ENCODE measurements at regions not wholly inside any gene's neighbourhood (a gene's known extent, or its start where the extent isn't known, plus 50 kb on each side); places are given as distances from the start of the nearest gene placed in this dataset.
A peak's percentile ranks its signal among the peaks of the same experiment; 100 is the strongest.
"Not testable (repeated sequence)": the region's sequence is repeated elsewhere in the genome, so short reads cannot be mapped to it uniquely, and the experiment has no call there.

DNA sequence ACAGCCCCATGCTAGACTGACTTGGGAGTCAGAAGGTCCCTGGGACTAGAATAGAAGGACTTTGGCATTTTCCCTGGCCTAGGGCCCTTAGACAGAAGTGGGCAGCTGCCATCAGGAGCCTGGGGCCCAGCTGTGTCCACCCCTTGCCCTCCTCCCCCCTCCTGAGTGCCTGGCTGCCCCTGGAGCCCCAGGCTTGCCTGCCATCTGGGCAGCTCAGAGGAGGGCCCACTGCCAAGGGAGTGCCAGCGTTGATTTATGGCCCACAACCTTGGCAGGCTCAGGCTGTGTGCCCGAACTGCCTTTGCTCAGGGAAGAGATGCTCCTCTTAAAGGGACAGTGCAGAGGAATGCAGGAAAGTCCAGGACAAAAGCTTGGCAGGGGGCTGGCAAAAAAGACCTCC lies 439.1 kb downstream of the SPATA31A7 start:
- WGBS, result no CpG with 5 or more reads among the region's 2 CpGs
- H3K27me3 ChIP-seq; H3K36me3 ChIP-seq; H3K4me1 ChIP-seq; intact Hi-C loops (cut with DNase I); H3K9me3 ChIP-seq; DNase-seq (ENCODE audit: extremely low spot score); H3K27ac ChIP-seq (replicated peaks in 1 of 4); H3K4me3 ChIP-seq: not testable (repeated sequence)

DNA sequence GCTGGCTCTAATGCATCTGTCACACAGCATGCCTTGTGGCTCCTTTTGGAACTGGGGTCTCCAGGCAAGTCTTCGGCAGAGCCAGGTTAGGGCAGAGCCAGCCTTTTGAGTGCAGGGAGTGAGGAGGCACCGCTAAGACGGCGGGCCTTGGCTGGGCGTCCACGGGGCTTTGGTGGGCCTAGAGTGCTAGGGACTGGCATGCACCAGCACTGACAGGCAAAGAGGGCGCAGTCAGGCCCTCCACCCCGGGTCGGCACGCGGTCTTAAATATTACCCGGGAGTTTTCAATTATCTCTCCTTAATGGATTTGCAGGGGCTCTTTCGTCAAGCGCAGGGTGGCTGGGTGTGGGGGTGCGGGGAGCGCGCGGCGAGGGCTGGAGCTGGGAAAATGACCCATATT lies 444.4 kb downstream of the SPATA31A7 start:
- Histone ChIP-seq H3K36me3 (no peaks in the 10 kb centered on the region), H3K27ac (replicated peaks in 1 of 4) (no peak overlapping the region), H3K4me3 (no peak overlapping the region), H3K4me1 (no peaks in the 10 kb centered on the region), H3K9me3 (no peaks in the 10 kb centered on the region), H3K27me3 (no peaks in the 10 kb centered on the region)
- DNase-seq (ENCODE audit: extremely low spot score), result no peak
- 75% methylated on average over 6 of the region's 19 CpGs for WGBS
- no peak for TF ChIP-seq POLR2A (IDR thresholded peaks at IDR 0.05; ENCODE audit: low read depth)
- TF ChIP-seq POLR2AphosphoS5 (IDR thresholded peaks at IDR 0.05), result no peak
- no peak for TF ChIP-seq EP300 (IDR thresholded peaks at IDR 0.05)
- TF ChIP-seq, protein P1, sequence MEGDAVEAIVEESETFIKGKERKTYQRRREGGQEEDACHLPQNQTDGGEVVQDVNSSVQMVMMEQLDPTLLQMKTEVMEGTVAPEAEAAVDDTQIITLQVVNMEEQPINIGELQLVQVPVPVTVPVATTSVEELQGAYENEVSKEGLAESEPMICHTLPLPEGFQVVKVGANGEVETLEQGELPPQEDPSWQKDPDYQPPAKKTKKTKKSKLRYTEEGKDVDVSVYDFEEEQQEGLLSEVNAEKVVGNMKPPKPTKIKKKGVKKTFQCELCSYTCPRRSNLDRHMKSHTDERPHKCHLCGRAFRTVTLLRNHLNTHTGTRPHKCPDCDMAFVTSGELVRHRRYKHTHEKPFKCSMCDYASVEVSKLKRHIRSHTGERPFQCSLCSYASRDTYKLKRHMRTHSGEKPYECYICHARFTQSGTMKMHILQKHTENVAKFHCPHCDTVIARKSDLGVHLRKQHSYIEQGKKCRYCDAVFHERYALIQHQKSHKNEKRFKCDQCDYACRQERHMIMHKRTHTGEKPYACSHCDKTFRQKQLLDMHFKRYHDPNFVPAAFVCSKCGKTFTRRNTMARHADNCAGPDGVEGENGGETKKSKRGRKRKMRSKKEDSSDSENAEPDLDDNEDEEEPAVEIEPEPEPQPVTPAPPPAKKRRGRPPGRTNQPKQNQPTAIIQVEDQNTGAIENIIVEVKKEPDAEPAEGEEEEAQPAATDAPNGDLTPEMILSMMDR (IDR thresholded peaks at IDR 0.05), result no peak
- intact Hi-C loops (cut with DNase I), result no loop called here

DNA sequence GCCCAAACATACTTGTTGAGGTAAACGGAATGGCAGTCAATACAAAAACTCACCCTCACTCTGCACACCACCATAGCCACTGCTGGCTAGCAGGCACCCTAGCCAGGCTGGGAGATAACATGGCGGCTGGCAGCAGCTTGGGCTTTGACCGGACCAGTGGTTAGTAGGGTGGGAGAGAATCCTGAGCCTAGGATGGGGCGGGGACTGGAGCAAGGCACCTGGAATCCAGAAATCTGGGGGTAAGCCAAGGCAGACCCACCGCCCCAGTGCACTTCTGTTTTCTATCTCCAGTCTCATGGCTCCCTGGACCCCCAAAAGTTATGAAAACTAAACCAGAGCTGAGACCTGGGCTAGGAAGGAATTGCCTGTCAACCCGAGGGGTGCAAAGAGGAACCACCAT lies 474.4 kb downstream of the SPATA31A7 start:
- DNase-seq (ENCODE audit: extremely low spot score); H3K27ac ChIP-seq (replicated peaks in 1 of 4); H3K27me3 ChIP-seq; H3K9me3 ChIP-seq; H3K4me1 ChIP-seq; H3K4me3 ChIP-seq; H3K36me3 ChIP-seq; intact Hi-C loops (cut with DNase I): not testable (repeated sequence)
- WGBS, result 73% methylated on average over 4 of the region's 6 CpGs

DNA sequence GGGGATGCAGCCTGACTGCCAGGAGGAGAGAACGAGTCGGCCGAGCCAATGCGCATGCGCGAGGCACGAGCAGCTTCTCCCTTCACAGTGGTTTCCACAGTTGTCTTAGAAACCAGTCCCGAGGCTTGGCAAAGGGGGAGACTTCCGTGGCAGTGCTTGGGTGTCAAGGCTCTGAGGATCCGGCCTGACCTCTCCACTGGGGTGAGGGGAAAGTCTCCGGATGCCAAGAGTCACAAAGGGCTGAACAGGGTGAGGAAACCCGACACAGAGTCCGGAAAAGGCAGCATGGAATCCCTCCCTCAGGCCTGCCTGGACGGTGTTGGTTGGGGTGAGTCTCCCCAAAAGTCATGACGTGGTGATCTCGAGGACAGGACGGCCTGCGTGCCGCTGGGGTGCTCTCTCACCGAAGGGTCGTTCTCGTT lies 475.5 kb downstream of the SPATA31A7 start:
- no peak for TF ChIP-seq EP300 (IDR thresholded peaks at IDR 0.05)
- TF ChIP-seq POLR2A (IDR thresholded peaks at IDR 0.05; ENCODE audit: low read depth), result no peak
- TF ChIP-seq POLR2AphosphoS5 (IDR thresholded peaks at IDR 0.05), result no peak
- TF ChIP-seq, protein P1 (IDR thresholded peaks at IDR 0.05), result no peak
- H3K4me3 ChIP-seq, result no peak overlapping the region
- no peaks in the 10 kb centered on the region for H3K36me3 ChIP-seq
- H3K4me1 ChIP-seq, result no peaks in the 10 kb centered on the region
- H3K27me3 ChIP-seq, result peaks cover 0 to 9% (median 0%) of the 10 kb centered on the region in 4 donors
- peak; percentile 68 for DNase-seq (ENCODE audit: extremely low spot score)
- H3K9me3 ChIP-seq, result peaks cover 0 to 3% (median 2%) of the 10 kb centered on the region in 4 donors
- WGBS, result 76% methylated on average over 19 of the region's 22 CpGs
- H3K27ac ChIP-seq (replicated peaks in 1 of 4), result no peak overlapping the region
- intact Hi-C loops (cut with DNase I), result no loop called here

DNA sequence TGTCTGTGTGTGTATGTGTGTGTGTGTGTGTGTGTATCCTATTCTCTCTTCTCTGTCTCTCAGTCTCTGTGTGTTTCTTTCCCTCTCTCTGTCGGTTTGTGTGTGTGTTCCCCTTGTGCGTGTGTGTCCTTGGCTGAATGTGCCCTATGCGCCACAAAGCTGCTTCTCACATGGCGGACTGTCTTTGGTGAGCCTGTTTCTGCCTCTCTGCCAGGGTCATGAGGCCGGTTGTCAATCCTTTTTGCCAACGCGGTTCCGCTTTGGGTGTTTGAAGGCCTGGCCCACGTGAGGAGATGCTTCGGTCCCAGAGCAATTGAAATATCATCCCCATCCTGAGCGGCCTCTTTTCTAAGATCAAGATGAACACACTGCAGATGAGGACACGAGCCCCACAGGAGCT lies 476.0 kb downstream of the SPATA31A7 start:
- Histone ChIP-seq H3K36me3 (no peaks in the 10 kb centered on the region), H3K27ac (replicated peaks in 1 of 4) (no peak overlapping the region), H3K4me3 (no peak overlapping the region), H3K27me3 (peaks cover 0 to 9% (median 0%) of the 10 kb centered on the region in 4 donors), H3K9me3 (peaks cover 0 to 6% (median 2%) of the 10 kb centered on the region in 4 donors), H3K4me1 (no peaks in the 10 kb centered on the region)
- intact Hi-C loops (cut with DNase I), result no loop called here
- 78% methylated on average over 12 of the region's 12 CpGs for WGBS
- DNase-seq (ENCODE audit: extremely low spot score), result peak; percentile 72
- TF ChIP-seq POLR2AphosphoS5 (IDR thresholded peaks at IDR 0.05), result no peak
- no peak for TF ChIP-seq EP300 (IDR thresholded peaks at IDR 0.05)
- no peak for TF ChIP-seq POLR2A (IDR thresholded peaks at IDR 0.05; ENCODE audit: low read depth)
- TF ChIP-seq, protein P1 (IDR thresholded peaks at IDR 0.05), result no peak

GRCh38 chr9:61666310-61666709 lies 476.5 kb downstream of the SPATA31A7 start:
- Histone ChIP-seq H3K27ac (replicated peaks in 1 of 4) (no peak overlapping the region), H3K36me3 (no peaks in the 10 kb centered on the region), H3K9me3 (peaks cover 0 to 6% (median 2%) of the 10 kb centered on the region in 4 donors), H3K4me1 (no peaks in the 10 kb centered on the region), H3K27me3 (peaks cover 0 to 9% (median 0%) of the 10 kb centered on the region in 4 donors), H3K4me3 (no peak overlapping the region)
- peak; percentile 78 for DNase-seq (ENCODE audit: extremely low spot score)
- TF ChIP-seq POLR2AphosphoS5 (IDR thresholded peaks at IDR 0.05) (no peak), POLR2A (IDR thresholded peaks at IDR 0.05; ENCODE audit: low read depth) (no peak), EP300 (IDR thresholded peaks at IDR 0.05) (no peak)
- TF ChIP-seq, protein P1 (IDR thresholded peaks at IDR 0.05), result no peak
- intact Hi-C loops (cut with DNase I), result no loop called here
- WGBS, result 86% methylated on average over 15 of the region's 15 CpGs
